Neural progenitor cell (in vitro differentiated cells): ENCODE measurements at regions not wholly inside any gene's neighbourhood (a gene's known extent, or its start where the extent isn't known, plus 50 kb on each side); places are given as distances from the start of the nearest gene placed in this dataset.

ENCODE experiments used
- EZH2phosphoT487 ChIP-seq: fragments of 200-600 bp; sonication (generic); IDR thresholded peaks from 2 replicates; pipeline ENCODE4 v1.6.1; 2017; ENCODE audit warnings: antibody characterized with exemption
- TF ChIP-seq, protein P1 (sequence below): fragments of 200-600 bp; sonication (generic); IDR thresholded peaks from 2 replicates; pipeline ENCODE4 v1.5.1; 2017; ENCODE audit warnings: antibody characterized with exemption, mild to moderate bottlenecking

DNA sequence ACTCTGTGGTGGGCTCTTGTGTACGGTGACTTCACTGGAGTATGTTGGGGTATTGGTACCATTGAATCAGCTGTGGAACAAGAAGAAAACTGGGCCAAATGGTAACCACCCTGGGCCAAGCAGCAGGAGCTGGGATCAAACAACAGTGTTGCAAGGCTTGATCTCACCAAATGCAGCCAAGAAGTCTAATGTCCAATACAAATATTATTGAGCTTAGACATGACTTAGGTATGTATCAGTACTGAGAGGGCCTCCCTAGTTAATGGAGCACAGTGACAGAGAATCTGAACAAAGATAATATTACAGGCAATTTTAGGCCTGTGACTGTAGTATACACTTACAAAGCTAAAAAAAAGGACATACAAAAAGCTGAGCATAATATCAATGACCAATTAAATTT, 604.8 kb downstream of the PLA2G4A start:
- TF ChIP-seq, protein P1, sequence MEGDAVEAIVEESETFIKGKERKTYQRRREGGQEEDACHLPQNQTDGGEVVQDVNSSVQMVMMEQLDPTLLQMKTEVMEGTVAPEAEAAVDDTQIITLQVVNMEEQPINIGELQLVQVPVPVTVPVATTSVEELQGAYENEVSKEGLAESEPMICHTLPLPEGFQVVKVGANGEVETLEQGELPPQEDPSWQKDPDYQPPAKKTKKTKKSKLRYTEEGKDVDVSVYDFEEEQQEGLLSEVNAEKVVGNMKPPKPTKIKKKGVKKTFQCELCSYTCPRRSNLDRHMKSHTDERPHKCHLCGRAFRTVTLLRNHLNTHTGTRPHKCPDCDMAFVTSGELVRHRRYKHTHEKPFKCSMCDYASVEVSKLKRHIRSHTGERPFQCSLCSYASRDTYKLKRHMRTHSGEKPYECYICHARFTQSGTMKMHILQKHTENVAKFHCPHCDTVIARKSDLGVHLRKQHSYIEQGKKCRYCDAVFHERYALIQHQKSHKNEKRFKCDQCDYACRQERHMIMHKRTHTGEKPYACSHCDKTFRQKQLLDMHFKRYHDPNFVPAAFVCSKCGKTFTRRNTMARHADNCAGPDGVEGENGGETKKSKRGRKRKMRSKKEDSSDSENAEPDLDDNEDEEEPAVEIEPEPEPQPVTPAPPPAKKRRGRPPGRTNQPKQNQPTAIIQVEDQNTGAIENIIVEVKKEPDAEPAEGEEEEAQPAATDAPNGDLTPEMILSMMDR = no peak
- TF ChIP-seq EZH2phosphoT487 = no peak
